ENCODE measurements at regions not wholly inside any gene's neighbourhood (a gene's known extent, or its start where the extent isn't known, plus 50 kb on each side); places are given as distances from the start of the nearest gene placed in this dataset.

DNA sequence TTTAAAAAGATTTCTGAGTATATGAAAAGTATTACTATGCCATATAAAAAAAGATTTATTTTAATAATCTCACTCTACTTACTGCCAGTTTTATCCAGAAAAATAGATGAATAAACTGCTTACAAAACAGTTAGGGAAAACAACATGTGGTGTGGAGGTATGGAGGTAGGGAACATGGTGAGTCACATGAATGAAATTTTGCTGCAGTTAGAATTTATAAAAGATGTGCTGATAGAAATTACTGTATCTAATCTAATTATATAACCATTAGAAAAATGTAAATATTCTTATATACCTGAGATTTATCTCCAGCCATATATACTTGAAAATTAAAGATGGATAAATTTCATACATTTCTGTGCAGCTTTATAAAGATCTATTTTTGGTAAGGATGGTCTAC, 184.0 kb upstream of the ANK2 start:
- TF ChIP-seq, protein P1, sequence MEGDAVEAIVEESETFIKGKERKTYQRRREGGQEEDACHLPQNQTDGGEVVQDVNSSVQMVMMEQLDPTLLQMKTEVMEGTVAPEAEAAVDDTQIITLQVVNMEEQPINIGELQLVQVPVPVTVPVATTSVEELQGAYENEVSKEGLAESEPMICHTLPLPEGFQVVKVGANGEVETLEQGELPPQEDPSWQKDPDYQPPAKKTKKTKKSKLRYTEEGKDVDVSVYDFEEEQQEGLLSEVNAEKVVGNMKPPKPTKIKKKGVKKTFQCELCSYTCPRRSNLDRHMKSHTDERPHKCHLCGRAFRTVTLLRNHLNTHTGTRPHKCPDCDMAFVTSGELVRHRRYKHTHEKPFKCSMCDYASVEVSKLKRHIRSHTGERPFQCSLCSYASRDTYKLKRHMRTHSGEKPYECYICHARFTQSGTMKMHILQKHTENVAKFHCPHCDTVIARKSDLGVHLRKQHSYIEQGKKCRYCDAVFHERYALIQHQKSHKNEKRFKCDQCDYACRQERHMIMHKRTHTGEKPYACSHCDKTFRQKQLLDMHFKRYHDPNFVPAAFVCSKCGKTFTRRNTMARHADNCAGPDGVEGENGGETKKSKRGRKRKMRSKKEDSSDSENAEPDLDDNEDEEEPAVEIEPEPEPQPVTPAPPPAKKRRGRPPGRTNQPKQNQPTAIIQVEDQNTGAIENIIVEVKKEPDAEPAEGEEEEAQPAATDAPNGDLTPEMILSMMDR (conservative IDR thresholded peaks at IDR 0.05; ENCODE audit: low read depth, low read length): no peak
- no peak for TF ChIP-seq EZH2 (IDR thresholded peaks at IDR 0.05; ENCODE audit: low read length, unreplicated experiment)

Data from PC-3 (cell line).